ENCODE measurements at regions not wholly inside any gene's neighbourhood (a gene's known extent, or its start where the extent isn't known, plus 50 kb on each side); places are given as distances from the start of the nearest gene placed in this dataset.

- Histone ChIP-seq H3K9me3 (ENCODE audit: low read depth, low read length, poor library complexity, severe bottlenecking) (no peaks in the 10 kb centered on the region), H3K4me3 (ENCODE audit: low read depth, low read length, poor library complexity, severe bottlenecking) (no peak overlapping the region), H3K4me1 (ENCODE audit: insufficient read depth, low read length, poor library complexity, severe bottlenecking) (peaks cover 14% of the 10 kb centered on the region), H3K27ac (ENCODE audit: low read depth, low read length, poor library complexity, severe bottlenecking) (no peak overlapping the region), H3K36me3 (ENCODE audit: insufficient read depth, low read length, poor library complexity, severe bottlenecking) (no peaks in the 10 kb centered on the region), H3K27me3 (replicated peaks; ENCODE audit: insufficient read depth, low read depth, low read length, poor library complexity) (no peaks in the 10 kb centered on the region)
- no peak for DNase-seq (ENCODE audit: low spot score)
- TF ChIP-seq CTCF (conservative IDR thresholded peaks at IDR 0.05; ENCODE audit: low read depth, low read length) = no peak
- TF ChIP-seq EZH2 (IDR thresholded peaks at IDR 0.05; ENCODE audit: borderline replicate concordance, low read depth, low read length, poor library complexity, severe bottlenecking) = no peak
- ChIA-PET POLR2A (ENCODE audit: low non-redundant PET) (interaction anchor here (0.5 kb wide), 1 partner anchor 21 kb away, joined by 3 read pairs; no protein-coding TSS in a partner anchor), CTCF (no interaction called here)
- no TSS peak for BruUV-seq (replicated peaks)
- intact Hi-C loops (cut with micrococcal nuclease; ENCODE audit: unreplicated experiment) = no loop called here
Observed at GRCh38 chr2:8496079-8496478, 185.8 kb upstream of the ID2 start.

GRCh38 chr2:8496617-8497016 lies 185.2 kb upstream of the ID2 start:
- BruUV-seq (replicated peaks) = no TSS peak
- H3K27ac ChIP-seq (ENCODE audit: low read depth, low read length, poor library complexity, severe bottlenecking) = no peak overlapping the region
- POLR2A ChIA-PET (ENCODE audit: low non-redundant PET) = no interaction called here
- H3K4me1 ChIP-seq (ENCODE audit: insufficient read depth, low read length, poor library complexity, severe bottlenecking) = peaks cover 9% of the 10 kb centered on the region
- intact Hi-C loops (cut with micrococcal nuclease; ENCODE audit: unreplicated experiment) = no loop called here
- DNase-seq (ENCODE audit: low spot score) = no peak
- no peak overlapping the region for H3K4me3 ChIP-seq (ENCODE audit: low read depth, low read length, poor library complexity, severe bottlenecking)
- CTCF ChIA-PET = no interaction called here
- H3K36me3 ChIP-seq (ENCODE audit: insufficient read depth, low read length, poor library complexity, severe bottlenecking) = no peaks in the 10 kb centered on the region
- no peaks in the 10 kb centered on the region for H3K9me3 ChIP-seq (ENCODE audit: low read depth, low read length, poor library complexity, severe bottlenecking)
- no peak for TF ChIP-seq EZH2 (IDR thresholded peaks at IDR 0.05; ENCODE audit: borderline replicate concordance, low read depth, low read length, poor library complexity, severe bottlenecking)
- TF ChIP-seq CTCF (conservative IDR thresholded peaks at IDR 0.05; ENCODE audit: low read depth, low read length) = no peak
- H3K27me3 ChIP-seq (replicated peaks; ENCODE audit: insufficient read depth, low read depth, low read length, poor library complexity) = no peaks in the 10 kb centered on the region

- TF ChIP-seq EZH2 (IDR thresholded peaks at IDR 0.05; ENCODE audit: borderline replicate concordance, low read depth, low read length, poor library complexity, severe bottlenecking) = no peak
- no peak for TF ChIP-seq CTCF (conservative IDR thresholded peaks at IDR 0.05; ENCODE audit: low read depth, low read length)
- Histone ChIP-seq H3K36me3 (ENCODE audit: insufficient read depth, low read length, poor library complexity, severe bottlenecking) (no peaks in the 10 kb centered on the region), H3K27ac (ENCODE audit: low read depth, low read length, poor library complexity, severe bottlenecking) (no peak overlapping the region), H3K9me3 (ENCODE audit: low read depth, low read length, poor library complexity, severe bottlenecking) (no peaks in the 10 kb centered on the region), H3K4me3 (ENCODE audit: low read depth, low read length, poor library complexity, severe bottlenecking) (no peak overlapping the region), H3K27me3 (replicated peaks; ENCODE audit: insufficient read depth, low read depth, low read length, poor library complexity) (no peaks in the 10 kb centered on the region), H3K4me1 (ENCODE audit: insufficient read depth, low read length, poor library complexity, severe bottlenecking) (no peaks in the 10 kb centered on the region)
- CTCF ChIA-PET = no interaction called here
- POLR2A ChIA-PET (ENCODE audit: low non-redundant PET) = no interaction called here
- intact Hi-C loops (cut with micrococcal nuclease; ENCODE audit: unreplicated experiment) = no loop called here
- no TSS peak for BruUV-seq (replicated peaks)
- DNase-seq (ENCODE audit: low spot score) = no peak
Observed at GRCh38 chr2:8498994-8499393, 182.9 kb upstream of the ID2 start.
